OCI-LY1 (cell line): ENCODE measurements at regions not wholly inside any gene's neighbourhood (a gene's known extent, or its start where the extent isn't known, plus 50 kb on each side); places are given as distances from the start of the nearest gene placed in this dataset.

Experiments used
- H2AFZ ChIP-seq: fragments of 200-600 bp; sonication (generic), shearing (Covaris generic); 2 replicates; pipeline ENCODE4 v1.6.0; 2014; ENCODE audit warnings: antibody characterized with exemption, mild to moderate bottlenecking, low read length
- H3F3A ChIP-seq: fragments of 200-600 bp; sonication (generic), shearing (Covaris generic); 2 replicates; pipeline ENCODE4 v1.6.0; 2014; ENCODE audit warnings: mild to moderate bottlenecking, antibody characterized with exemption, low read length, moderate library complexity; ENCODE audit not compliant: insufficient read depth
- H3K27ac ChIP-seq: fragments of 200-600 bp; sonication (generic); 2 replicates; pipeline ENCODE4 v1.5.1; 2014; ENCODE audit warnings: low read length, mixed run types, mild to moderate bottlenecking, low read depth; ENCODE audit not compliant: poor library complexity, severe bottlenecking
- H3K27me3 ChIP-seq: fragments of 200-600 bp; sonication (generic); 2 replicates; pipeline ENCODE4 v1.6.0; 2014; ENCODE audit warnings: antibody characterized with exemption, mild to moderate bottlenecking, low read length, moderate library complexity; ENCODE audit not compliant: insufficient read depth
- H3K36me3 ChIP-seq: fragments of 200-600 bp; sonication (generic); 2 replicates; pipeline ENCODE4 v1.6.1; 2014; ENCODE audit warnings: mild to moderate bottlenecking, antibody characterized with exemption, low read length, moderate library complexity, mixed read lengths; ENCODE audit not compliant: insufficient read depth
- H3K4me1 ChIP-seq: fragments of 200-600 bp; sonication (generic); 2 replicates; pipeline ENCODE4 v1.5.1; 2014; ENCODE audit warnings: mild to moderate bottlenecking, low read length, moderate library complexity; ENCODE audit not compliant: insufficient read depth, severe bottlenecking
- H3K4me2 ChIP-seq: fragments of 200-600 bp; sonication (generic), shearing (Covaris generic); 2 replicates; pipeline ENCODE4 v1.6.1; 2014; ENCODE audit warnings: low read length
- H3K4me3 ChIP-seq: fragments of 200-600 bp; sonication (generic); 2 replicates; pipeline ENCODE4 v1.5.1; 2014; ENCODE audit warnings: low read length, low read depth, mild to moderate bottlenecking, mixed read lengths; ENCODE audit not compliant: poor library complexity, severe bottlenecking
- H3K79me2 ChIP-seq: fragments of 200-600 bp; shearing (Covaris generic); 2 replicates; pipeline ENCODE4 v1.6.1; 2016; ENCODE audit warnings: mixed run types, low read length, mixed read lengths; ENCODE audit not compliant: insufficient read depth
- H3K9ac ChIP-seq: fragments of 200-600 bp; sonication (generic), shearing (Covaris generic); 2 replicates; pipeline ENCODE4 v1.6.1; 2014; ENCODE audit warnings: mild to moderate bottlenecking, low read length, mixed read lengths
- H3K9me2 ChIP-seq: fragments of 200-600 bp; sonication (generic), shearing (Covaris generic); 2 replicates; pipeline ENCODE4 v1.6.1; 2014; ENCODE audit warnings: low read depth, mild to moderate bottlenecking, low read length, mixed read lengths
- H3K9me3 ChIP-seq: fragments of 200-600 bp; shearing (Covaris generic); 2 replicates; pipeline ENCODE4 v1.6.1; 2014; ENCODE audit warnings: low read length, mixed read lengths
- H4K20me1 ChIP-seq: fragments of 200-600 bp; sonication (generic), shearing (Covaris generic); 2 replicates; pipeline ENCODE4 v1.6.0; 2016; ENCODE audit warnings: mild to moderate bottlenecking, low read length; ENCODE audit not compliant: insufficient read depth
- CTCF ChIP-seq: fragments of 200-600 bp; sonication (generic), shearing (Covaris generic); IDR thresholded peaks from 2 replicates; pipeline ENCODE4 v1.5.1; 2017; ENCODE audit warnings: mild to moderate bottlenecking, antibody characterized with exemption, low read length, moderate library complexity, mixed read lengths
- EZH2 ChIP-seq: fragments of 200-600 bp; sonication (generic), shearing (Covaris generic); IDR thresholded peaks from 2 replicates; pipeline ENCODE4 v1.8.0; 2017; ENCODE audit warnings: borderline replicate concordance, mixed run types, mild to moderate bottlenecking, antibody characterized with exemption, low read length, moderate library complexity, mixed read lengths

DNA sequence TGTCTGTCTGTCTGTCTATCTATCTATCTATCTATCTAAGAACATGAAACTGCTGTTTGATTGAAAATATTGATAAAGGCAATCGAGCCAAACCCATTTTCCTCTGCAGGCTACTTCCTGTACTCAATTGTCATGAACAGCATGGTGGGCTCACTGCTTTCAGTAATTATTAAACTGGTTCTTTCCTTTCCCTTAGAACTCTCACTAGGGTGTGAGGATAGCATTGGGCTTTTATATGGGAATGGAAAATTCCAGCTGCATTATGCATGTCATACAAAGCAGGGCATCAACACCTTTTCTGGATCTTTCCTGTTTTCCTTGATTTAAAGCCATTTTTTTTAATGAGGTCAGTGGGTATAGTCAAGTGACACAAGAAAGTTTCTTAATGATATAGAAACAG, 161.0 kb upstream of the SYNCRIP start:
- Histone ChIP-seq H3K4me1 (no peaks in the 10 kb centered on the region), H3K36me3 (no peaks in the 10 kb centered on the region), H3K4me2 (no peak overlapping the region), H4K20me1 (no peaks in the 10 kb centered on the region), H3K27ac (no peak overlapping the region), H2AFZ (no peak overlapping the region), H3K27me3 (no peaks in the 10 kb centered on the region), H3K9ac (no peak overlapping the region), H3K9me3 (no peaks in the 10 kb centered on the region), H3F3A (no peaks in the 10 kb centered on the region), H3K9me2 (no peaks in the 10 kb centered on the region), H3K4me3 (no peak overlapping the region), H3K79me2 (no peaks in the 10 kb centered on the region)
- TF ChIP-seq EZH2 (no peak), CTCF (no peak)

DNA sequence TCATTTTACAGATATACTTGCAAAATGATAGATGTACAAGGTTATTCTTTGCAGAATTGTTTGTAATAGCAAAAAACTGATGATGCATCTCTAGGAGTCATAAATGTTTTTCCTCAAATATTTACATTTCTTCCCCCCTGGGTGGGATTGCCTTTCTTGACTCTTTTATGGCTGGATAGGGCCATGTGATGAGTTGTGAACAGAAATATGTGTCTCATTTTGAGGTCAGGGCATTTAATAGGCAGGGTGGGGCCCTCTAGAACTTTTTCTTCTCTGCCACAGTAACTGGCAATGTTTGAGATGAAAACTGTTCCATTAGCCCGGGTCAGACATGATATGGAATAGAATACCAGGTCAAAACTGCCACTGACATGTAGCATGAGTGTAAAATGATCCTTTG, 159.5 kb upstream of the SYNCRIP start:
- Histone ChIP-seq H3K27me3 (no peaks in the 10 kb centered on the region), H3K27ac (no peak overlapping the region), H3K79me2 (no peaks in the 10 kb centered on the region), H3F3A (no peaks in the 10 kb centered on the region), H3K9me2 (no peaks in the 10 kb centered on the region), H3K4me1 (no peaks in the 10 kb centered on the region), H3K4me3 (no peak overlapping the region), H3K9ac (no peak overlapping the region), H4K20me1 (no peaks in the 10 kb centered on the region), H2AFZ (no peak overlapping the region), H3K36me3 (no peaks in the 10 kb centered on the region), H3K9me3 (no peaks in the 10 kb centered on the region), H3K4me2 (no peak overlapping the region)
- TF ChIP-seq EZH2 = no peak
- no peak for TF ChIP-seq CTCF

GRCh38 chr6:85798931-85799652, 156.4 kb upstream of the SYNCRIP start:
- H3K9me3 ChIP-seq = no peaks in the 10 kb centered on the region
- no peaks in the 10 kb centered on the region for H4K20me1 ChIP-seq
- no peaks in the 10 kb centered on the region for H3K9me2 ChIP-seq
- H3K4me1 ChIP-seq = no peaks in the 10 kb centered on the region
- H3K9ac ChIP-seq = no peak overlapping the region
- H3K4me2 ChIP-seq = no peak overlapping the region
- no peak for TF ChIP-seq CTCF
- no peak for TF ChIP-seq EZH2
- H3K27ac ChIP-seq = no peak overlapping the region
- H3K36me3 ChIP-seq = no peaks in the 10 kb centered on the region
- no peak overlapping the region for H2AFZ ChIP-seq
- H3K27me3 ChIP-seq = no peaks in the 10 kb centered on the region
- no peaks in the 10 kb centered on the region for H3K79me2 ChIP-seq
- H3K4me3 ChIP-seq = no peak overlapping the region
- H3F3A ChIP-seq = no peaks in the 10 kb centered on the region
